Panc1 (cell line): ENCODE measurements at regions not wholly inside any gene's neighbourhood (a gene's known extent, or its start where the extent isn't known, plus 50 kb on each side); places are given as distances from the start of the nearest gene placed in this dataset.

Experiments
- ATAC-seq: fragments of 200-7000 bp; cut with Tn5 transposase; 2 replicates; pipeline ENCODE4 v1.9.1; 2020; ENCODE audit warnings: mild to moderate bottlenecking, moderate library complexity
- BruUV-seq: library from RNA; stranded (reverse); fragments of 400-500 nt; replicated peaks from 2 replicates; lab custom pipeline; 2021; lab: Mats Ljungman, UMichigan
- CTCF ChIA-PET: fragments of 300-600 bp; sonication (Branson Sonifier 250); formaldehyde crosslinking; loops from one replicate; lab custom pipeline; 2022; ENCODE audit warnings: antibody characterized with exemption; lab: Charles Lee
- POLR2A ChIA-PET: fragments of 300-600 bp; sonication (Branson Sonifier 250); formaldehyde crosslinking; loops from one replicate; lab custom pipeline; 2022; ENCODE audit warnings: antibody characterized with exemption; lab: Charles Lee
- DNase-seq: peaks from one replicate; pipeline ENCODE4 v3.0.0-alpha.2; 2010; ENCODE audit warnings: low read depth, low spot score
- H3K27ac ChIP-seq: 2 replicates; pipeline ENCODE4 v1.5.1; 2011; ENCODE audit warnings: mild to moderate bottlenecking, low read length, inconsistent platforms
- H3K27me3 ChIP-seq: fragments of 200-500 bp; sonication (Bioruptor generic); 2 replicates; pipeline ENCODE4 v1.6.0; 2014; ENCODE audit warnings: low read length, inconsistent platforms; ENCODE audit not compliant: control insufficient read depth, insufficient read depth
- H3K36me3 ChIP-seq: fragments of 200-500 bp; sonication (Bioruptor generic); 2 replicates; pipeline ENCODE4 v1.5.1; 2014; ENCODE audit warnings: inconsistent platforms, mild to moderate bottlenecking, low read length, moderate library complexity; ENCODE audit not compliant: control insufficient read depth, insufficient read depth
- H3K4me1 ChIP-seq: 2 replicates; pipeline ENCODE4 v1.5.1; 2011; ENCODE audit warnings: inconsistent platforms, mild to moderate bottlenecking, low read length, moderate library complexity; ENCODE audit not compliant: control insufficient read depth, insufficient read depth
- H3K4me3 ChIP-seq, 2 experiments: 2 replicates each; pipeline ENCODE4 v1.5.1; 2011 to 2012; ENCODE audit warnings: low read depth in 2 of 2, low read length in 2 of 2, mild to moderate bottlenecking in 2 of 2, inconsistent platforms in 1 of 2, moderate library complexity in 1 of 2
- H3K9me3 ChIP-seq: fragments of 200-500 bp; sonication (Bioruptor generic); 2 replicates; pipeline ENCODE4 v1.5.1; 2014; ENCODE audit warnings: low read depth, mild to moderate bottlenecking, inconsistent platforms, low read length, moderate library complexity; ENCODE audit not compliant: control insufficient read depth, insufficient read depth
- CTCF ChIP-seq: fragments of 450-650 bp; IDR thresholded peaks from 2 replicates; pipeline ENCODE4 v1.5.1; 2017; ENCODE audit warnings: mild to moderate bottlenecking
- POLR2AphosphoS5 ChIP-seq: IDR thresholded peaks from 2 replicates; pipeline ENCODE4 v1.6.1; 2012; ENCODE audit warnings: mild to moderate bottlenecking, low read depth, low read length, moderate library complexity
- SIN3A ChIP-seq: IDR thresholded peaks from 2 replicates; pipeline ENCODE4 v1.6.1; 2012; ENCODE audit warnings: low read depth, mild to moderate bottlenecking, low read length, moderate library complexity, borderline replicate concordance; ENCODE audit not compliant: insufficient read depth
- TCF7L2 ChIP-seq: IDR thresholded peaks from 2 replicates; pipeline ENCODE4 v1.6.1; 2011; ENCODE audit warnings: mild to moderate bottlenecking, low read depth, low read length, inconsistent platforms
- in situ Hi-C: cut with HindIII; loops from 2 replicates; pipeline ENCODE4 v1.10.0; 2016; ENCODE audit warnings: low sequenced_read_pairs, low pct_unique_long_range_greater_than_20kb
- intact Hi-C: fragments of 100-400 bp; cut with micrococcal nuclease; formaldehyde crosslinking; loops from one replicate; pipeline ENCODE4 v1.10.0; 2022; ENCODE audit not compliant: unreplicated experiment
- TF ChIP-seq, protein P1 (sequence below), 2 experiments: IDR thresholded peaks; 2 replicates each; pipeline ENCODE4 v1.6.1; 2011 to 2012; ENCODE audit warnings: low read depth in 2 of 2, control low read depth in 1 of 2, low read length in 1 of 2, mild to moderate bottlenecking in 1 of 2, moderate library complexity in 1 of 2; ENCODE audit not compliant: insufficient read depth in 1 of 2

- Histone ChIP-seq H3K27ac (no peak overlapping the region), H3K9me3 (no peaks in the 10 kb centered on the region), H3K27me3 (no peaks in the 10 kb centered on the region), H3K4me1 (no peaks in the 10 kb centered on the region), H3K36me3 (no peaks in the 10 kb centered on the region), H3K4me3 (no peak overlapping the region)
- no peak for DNase-seq
- intact Hi-C loops (no loop called here), in situ Hi-C loops (no loop called here)
- TF ChIP-seq TCF7L2, result no peak
- ChIA-PET POLR2A (no interaction called here), CTCF (no interaction called here)
- BruUV-seq, result no TSS peak
- no peak for ATAC-seq
Measured at GRCh38 chr13:54627646-54628372, 1599.2 kb downstream of the OLFM4 start.

DNA sequence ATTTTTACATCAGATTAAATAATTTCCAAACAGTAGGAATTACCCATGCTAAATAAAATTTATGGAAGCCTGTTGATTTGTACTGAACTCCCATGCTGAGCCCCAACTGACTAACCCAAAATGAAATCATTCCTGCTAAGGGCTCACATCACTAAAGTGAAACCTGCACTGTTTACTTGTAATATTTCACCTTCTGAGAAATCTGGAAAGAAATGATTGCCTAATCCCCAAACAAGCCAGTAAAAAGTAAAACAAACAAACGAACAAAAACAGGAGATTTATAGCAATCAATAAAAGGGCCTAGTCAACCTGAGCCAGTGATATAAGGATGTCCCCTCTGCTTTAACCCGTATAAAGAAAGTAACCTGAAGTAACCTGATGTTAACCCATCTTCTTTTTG lies 1599.8 kb downstream of the OLFM4 start:
- no peak for ATAC-seq

GRCh38 chr13:54633456-54633855 lies 1604.8 kb downstream of the OLFM4 start:
- no TSS peak for BruUV-seq

More for the DNA sequence above, 1599.8 kb downstream of the OLFM4 start:
- in situ Hi-C loops (no loop called here), intact Hi-C loops (no loop called here)
- POLR2A ChIA-PET, result no interaction called here
- no peak overlapping the region for H3K27ac ChIP-seq
- H3K4me3 ChIP-seq, result no peak overlapping the region
- CTCF ChIA-PET, result no interaction called here
- no peak for DNase-seq
- BruUV-seq, result no TSS peak
- no peaks in the 10 kb centered on the region for H3K4me1 ChIP-seq
- H3K36me3 ChIP-seq, result no peaks in the 10 kb centered on the region
- TF ChIP-seq TCF7L2, result no peak
- H3K9me3 ChIP-seq, result no peaks in the 10 kb centered on the region
- H3K27me3 ChIP-seq, result no peaks in the 10 kb centered on the region

More at GRCh38 chr13:54633456-54633855, 1604.8 kb downstream of the OLFM4 start:
- intact Hi-C loops, result no loop called here
- no peaks in the 10 kb centered on the region for H3K36me3 ChIP-seq
- CTCF ChIA-PET, result no interaction called here
- no peak for DNase-seq
- H3K27me3 ChIP-seq, result no peaks in the 10 kb centered on the region
- TF ChIP-seq, protein P1, sequence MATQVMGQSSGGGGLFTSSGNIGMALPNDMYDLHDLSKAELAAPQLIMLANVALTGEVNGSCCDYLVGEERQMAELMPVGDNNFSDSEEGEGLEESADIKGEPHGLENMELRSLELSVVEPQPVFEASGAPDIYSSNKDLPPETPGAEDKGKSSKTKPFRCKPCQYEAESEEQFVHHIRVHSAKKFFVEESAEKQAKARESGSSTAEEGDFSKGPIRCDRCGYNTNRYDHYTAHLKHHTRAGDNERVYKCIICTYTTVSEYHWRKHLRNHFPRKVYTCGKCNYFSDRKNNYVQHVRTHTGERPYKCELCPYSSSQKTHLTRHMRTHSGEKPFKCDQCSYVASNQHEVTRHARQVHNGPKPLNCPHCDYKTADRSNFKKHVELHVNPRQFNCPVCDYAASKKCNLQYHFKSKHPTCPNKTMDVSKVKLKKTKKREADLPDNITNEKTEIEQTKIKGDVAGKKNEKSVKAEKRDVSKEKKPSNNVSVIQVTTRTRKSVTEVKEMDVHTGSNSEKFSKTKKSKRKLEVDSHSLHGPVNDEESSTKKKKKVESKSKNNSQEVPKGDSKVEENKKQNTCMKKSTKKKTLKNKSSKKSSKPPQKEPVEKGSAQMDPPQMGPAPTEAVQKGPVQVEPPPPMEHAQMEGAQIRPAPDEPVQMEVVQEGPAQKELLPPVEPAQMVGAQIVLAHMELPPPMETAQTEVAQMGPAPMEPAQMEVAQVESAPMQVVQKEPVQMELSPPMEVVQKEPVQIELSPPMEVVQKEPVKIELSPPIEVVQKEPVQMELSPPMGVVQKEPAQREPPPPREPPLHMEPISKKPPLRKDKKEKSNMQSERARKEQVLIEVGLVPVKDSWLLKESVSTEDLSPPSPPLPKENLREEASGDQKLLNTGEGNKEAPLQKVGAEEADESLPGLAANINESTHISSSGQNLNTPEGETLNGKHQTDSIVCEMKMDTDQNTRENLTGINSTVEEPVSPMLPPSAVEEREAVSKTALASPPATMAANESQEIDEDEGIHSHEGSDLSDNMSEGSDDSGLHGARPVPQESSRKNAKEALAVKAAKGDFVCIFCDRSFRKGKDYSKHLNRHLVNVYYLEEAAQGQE (IDR thresholded peaks at IDR 0.05; ENCODE audit: insufficient read depth in 1 of 2, low read depth in 2 of 2, low read length in 1 of 2), result no peak
- TF ChIP-seq CTCF, result no peak
- TF ChIP-seq TCF7L2, result no peak
- TF ChIP-seq POLR2AphosphoS5, result no peak
- TF ChIP-seq SIN3A, result no peak
- H3K27ac ChIP-seq, result no peak overlapping the region
- H3K4me3 ChIP-seq, result no peak overlapping the region
- H3K4me1 ChIP-seq, result no peaks in the 10 kb centered on the region
- ATAC-seq, result no peak
- in situ Hi-C loops, result no loop called here
- POLR2A ChIA-PET, result no interaction called here
- no peaks in the 10 kb centered on the region for H3K9me3 ChIP-seq
